GM12874 (cell line): ENCODE measurements at regions not wholly inside any gene's neighbourhood (a gene's known extent, or its start where the extent isn't known, plus 50 kb on each side); places are given as distances from the start of the nearest gene placed in this dataset.

Experiments
- TF ChIP-seq, protein P1 (sequence below): IDR thresholded peaks from 2 replicates; pipeline ENCODE4 v1.5.1; 2011; ENCODE audit warnings: low read depth, mild to moderate bottlenecking, control low read depth, low read length, moderate library complexity; ENCODE audit not compliant: insufficient read depth

DNA sequence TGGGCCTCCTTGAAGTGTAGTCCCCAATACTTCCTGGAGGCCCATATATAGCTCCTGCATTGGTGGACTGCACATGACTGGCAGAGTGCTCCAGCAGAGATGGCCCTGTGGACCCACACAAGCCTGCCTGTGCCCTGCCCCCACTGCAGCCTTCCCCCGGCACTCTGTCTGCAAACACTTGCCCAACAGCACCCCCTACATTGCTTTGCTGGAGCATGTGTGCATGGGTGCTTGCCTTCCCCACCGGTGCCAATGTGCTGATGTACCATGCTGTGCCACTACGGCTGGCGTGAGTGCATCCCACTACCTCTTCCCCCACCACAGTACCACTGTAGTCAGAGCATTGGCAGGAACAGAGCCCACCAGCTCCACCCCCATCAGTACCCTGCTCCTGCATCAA is 563.6 kb upstream of the CTNND2 start:
- TF ChIP-seq, protein P1, sequence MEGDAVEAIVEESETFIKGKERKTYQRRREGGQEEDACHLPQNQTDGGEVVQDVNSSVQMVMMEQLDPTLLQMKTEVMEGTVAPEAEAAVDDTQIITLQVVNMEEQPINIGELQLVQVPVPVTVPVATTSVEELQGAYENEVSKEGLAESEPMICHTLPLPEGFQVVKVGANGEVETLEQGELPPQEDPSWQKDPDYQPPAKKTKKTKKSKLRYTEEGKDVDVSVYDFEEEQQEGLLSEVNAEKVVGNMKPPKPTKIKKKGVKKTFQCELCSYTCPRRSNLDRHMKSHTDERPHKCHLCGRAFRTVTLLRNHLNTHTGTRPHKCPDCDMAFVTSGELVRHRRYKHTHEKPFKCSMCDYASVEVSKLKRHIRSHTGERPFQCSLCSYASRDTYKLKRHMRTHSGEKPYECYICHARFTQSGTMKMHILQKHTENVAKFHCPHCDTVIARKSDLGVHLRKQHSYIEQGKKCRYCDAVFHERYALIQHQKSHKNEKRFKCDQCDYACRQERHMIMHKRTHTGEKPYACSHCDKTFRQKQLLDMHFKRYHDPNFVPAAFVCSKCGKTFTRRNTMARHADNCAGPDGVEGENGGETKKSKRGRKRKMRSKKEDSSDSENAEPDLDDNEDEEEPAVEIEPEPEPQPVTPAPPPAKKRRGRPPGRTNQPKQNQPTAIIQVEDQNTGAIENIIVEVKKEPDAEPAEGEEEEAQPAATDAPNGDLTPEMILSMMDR, result no peak

DNA sequence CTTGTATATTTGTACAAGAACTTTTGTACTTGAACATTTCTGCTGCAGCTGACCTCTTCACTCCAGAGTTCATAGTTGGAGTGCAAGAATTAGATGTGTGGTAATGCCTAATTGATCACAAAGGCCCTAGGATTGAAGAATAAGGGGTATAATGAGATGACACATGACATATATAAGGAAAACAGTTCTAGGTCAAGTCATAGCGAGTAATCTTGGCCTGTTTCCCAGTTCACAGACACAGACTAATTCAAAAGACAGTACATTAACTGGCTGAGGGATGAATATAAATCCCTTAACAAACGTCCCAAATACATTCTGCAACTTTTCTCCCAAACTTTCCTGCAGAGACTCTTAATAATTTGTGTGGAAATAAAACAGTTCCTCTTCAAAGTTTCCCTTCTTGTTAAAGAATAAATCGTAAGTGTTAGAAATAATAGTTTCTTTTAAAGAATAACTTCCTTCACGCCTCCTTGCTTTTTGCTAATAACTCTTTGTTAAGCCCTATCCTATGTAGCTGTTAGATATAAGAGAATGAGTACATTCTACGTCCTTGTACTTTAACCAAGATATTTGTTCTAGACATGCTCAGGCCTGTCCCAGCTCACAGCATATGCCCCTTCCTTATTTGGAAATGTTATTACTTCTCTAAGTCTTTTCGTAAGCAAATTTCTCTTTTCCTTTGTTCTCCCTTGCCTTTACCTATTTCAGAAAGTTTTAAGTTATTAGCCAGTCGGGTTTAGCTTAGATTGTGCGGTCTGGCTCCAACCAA is 556.4 kb upstream of the CTNND2 start:
- TF ChIP-seq, protein P1, result no peak

- TF ChIP-seq, protein P1, result no peak
Observed at GRCh38 chr5:12459326-12459725, 555.1 kb upstream of the CTNND2 start.

DNA sequence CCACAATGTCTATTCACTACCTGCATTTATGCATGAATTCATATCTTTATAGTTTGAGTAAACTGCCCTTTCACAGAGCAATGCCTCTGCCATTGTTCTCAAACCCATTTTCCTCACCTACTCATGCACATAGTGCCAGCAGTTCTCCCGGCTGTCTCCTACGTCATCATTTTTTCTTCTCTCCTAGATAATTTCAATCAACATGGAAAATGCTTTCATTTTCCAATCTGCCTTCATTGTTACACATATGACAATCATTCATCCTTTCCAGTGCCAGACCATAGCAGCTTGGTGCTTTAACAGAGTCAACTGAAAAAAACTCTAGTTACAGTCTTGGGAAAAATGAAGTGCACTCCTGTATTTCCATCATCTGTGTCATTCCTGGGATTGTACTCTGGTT is 514.8 kb upstream of the CTNND2 start:
- TF ChIP-seq, protein P1, result no peak

DNA sequence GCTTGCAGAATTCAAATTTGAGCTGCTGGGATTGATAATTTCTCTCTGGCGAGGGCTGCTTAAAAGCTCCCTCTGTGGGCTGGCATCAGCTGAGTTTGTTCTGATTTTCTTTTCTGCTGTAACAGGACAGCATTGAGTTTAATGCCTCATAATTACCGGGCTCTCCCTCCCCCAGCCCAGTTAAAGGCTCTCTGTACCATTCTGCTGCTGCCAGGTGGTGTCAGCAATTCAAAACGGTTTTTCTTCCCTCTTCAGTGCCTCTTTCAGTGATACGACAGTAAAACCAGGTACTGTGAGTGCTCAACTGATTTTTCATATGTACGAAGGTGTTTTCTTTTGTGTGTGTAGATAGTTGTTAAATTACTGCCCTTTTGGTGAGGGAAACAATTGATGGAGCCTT is 509.3 kb upstream of the CTNND2 start:
- TF ChIP-seq, protein P1, result no peak

DNA sequence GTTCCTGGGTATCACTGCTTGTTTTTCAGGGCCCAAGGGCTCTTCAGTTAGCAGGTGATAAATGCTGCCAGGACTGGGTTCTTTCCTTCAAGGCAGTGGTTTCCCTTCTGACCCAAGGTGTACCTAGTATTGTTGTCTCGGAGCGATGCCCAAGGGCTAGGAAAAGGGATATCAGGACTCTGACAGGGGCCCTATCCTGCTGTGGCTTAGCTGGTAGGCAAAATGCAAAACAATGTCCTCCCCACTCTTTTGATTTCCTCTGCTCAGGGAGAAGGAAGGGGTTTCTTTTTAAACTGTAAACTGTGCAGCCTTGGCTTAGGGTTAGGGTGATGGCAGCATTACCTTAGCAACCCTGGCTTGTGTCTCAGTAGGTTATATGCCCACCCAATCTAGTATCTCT is 508.8 kb upstream of the CTNND2 start:
- TF ChIP-seq, protein P1, result no peak

DNA sequence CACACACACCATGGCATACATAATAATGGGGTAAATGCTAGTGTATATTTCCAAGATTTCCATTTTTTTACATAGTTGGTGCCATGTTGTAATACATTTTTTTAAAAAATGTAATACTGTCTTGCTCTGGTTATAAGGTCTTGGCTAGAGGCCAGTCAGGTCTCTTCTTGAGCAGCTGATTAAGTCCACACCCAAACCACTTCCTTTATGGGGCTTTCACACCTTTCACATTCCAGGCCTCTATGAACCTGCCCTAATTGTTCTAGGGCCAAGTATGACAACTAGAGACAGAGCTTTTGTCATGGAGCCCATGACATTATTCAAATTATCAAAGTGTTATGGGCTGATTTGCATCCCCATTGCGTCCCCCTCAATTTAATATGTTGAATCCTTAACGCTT is 495.6 kb upstream of the CTNND2 start:
- TF ChIP-seq, protein P1, result no peak
